GM23338 (cell line): ENCODE measurements at regions not wholly inside any gene's neighbourhood (a gene's known extent, or its start where the extent isn't known, plus 50 kb on each side); places are given as distances from the start of the nearest gene placed in this dataset.

Source experiments
- ATAC-seq: fragments of 200-7000 bp; cut with Tn5 transposase; 3 replicates; pipeline ENCODE4 v1.9.1; 2020
- DNase-seq: peaks from one replicate; pipeline ENCODE4 v3.0.0-alpha.2; 2015; ENCODE audit warnings: low spot score
- H2AFZ ChIP-seq: fragments of 200-600 bp; sonication (generic); 2 replicates; pipeline ENCODE4 v1.8.0; 2016; ENCODE audit warnings: antibody characterized with exemption, mild to moderate bottlenecking, moderate library complexity
- H3F3A ChIP-seq: fragments of 200-600 bp; sonication (generic); replicated peaks from 2 replicates; pipeline ENCODE4 v1.8.0; 2017; ENCODE audit warnings: antibody characterized with exemption, mixed run types, low read depth
- H3K27ac ChIP-seq: fragments of 200-600 bp; sonication (generic); 2 replicates; pipeline ENCODE4 v1.6.1; 2016; ENCODE audit warnings: low read depth
- H3K27me3 ChIP-seq: fragments of 200-600 bp; sonication (generic); 2 replicates; pipeline ENCODE4 v1.8.0; 2016; ENCODE audit warnings: mild to moderate bottlenecking, mixed run types, moderate library complexity; ENCODE audit not compliant: insufficient read depth
- H3K36me3 ChIP-seq: fragments of 200-600 bp; sonication (generic); 2 replicates; pipeline ENCODE4 v1.8.0; 2016; ENCODE audit warnings: mild to moderate bottlenecking; ENCODE audit not compliant: insufficient read depth
- H3K4me1 ChIP-seq: fragments of 200-600 bp; sonication (generic); 2 replicates; pipeline ENCODE4 v1.8.0; 2016; ENCODE audit warnings: mild to moderate bottlenecking, moderate library complexity; ENCODE audit not compliant: insufficient read depth
- H3K4me2 ChIP-seq: fragments of 200-600 bp; sonication (generic); 2 replicates; pipeline ENCODE4 v1.7.1; 2017; ENCODE audit warnings: mixed run types
- H3K4me3 ChIP-seq: fragments of 200-600 bp; sonication (generic); 2 replicates; pipeline ENCODE4 v1.6.1; 2016; ENCODE audit warnings: mixed run types
- H3K79me2 ChIP-seq: fragments of 200-600 bp; sonication (generic); replicated peaks from 2 replicates; pipeline ENCODE4 v1.8.0; 2017; ENCODE audit warnings: mild to moderate bottlenecking; ENCODE audit not compliant: insufficient read depth
- H3K9me2 ChIP-seq: fragments of 200-600 bp; sonication (generic); 2 replicates; pipeline ENCODE4 v1.8.0; 2017; ENCODE audit not compliant: insufficient read depth
- H4K20me1 ChIP-seq: fragments of 200-600 bp; sonication (generic); replicated peaks from 2 replicates; pipeline ENCODE4 v1.8.0; 2017; ENCODE audit warnings: mild to moderate bottlenecking; ENCODE audit not compliant: insufficient read depth
- H3K27ac Mint-ChIP-seq: 2 replicates; pipeline ENCODE4 v1.8.0; 2020; ENCODE audit warnings: inconsistent platforms, mild to moderate bottlenecking, moderate library complexity, mixed read lengths
- H3K27me3 Mint-ChIP-seq: 3 replicates; pipeline ENCODE4 v1.8.0; 2022; ENCODE audit warnings: low read depth, mild to moderate bottlenecking, moderate library complexity, mixed read lengths, inconsistent platforms; ENCODE audit not compliant: insufficient read depth, poor library complexity
- H3K36me3 Mint-ChIP-seq: 3 replicates; pipeline ENCODE4 v1.8.0; 2021; ENCODE audit warnings: low read depth, mild to moderate bottlenecking, inconsistent platforms, moderate library complexity, mixed read lengths
- H3K4me1 Mint-ChIP-seq: 3 replicates; pipeline ENCODE4 v1.8.0; 2020; ENCODE audit warnings: mild to moderate bottlenecking, inconsistent platforms, mixed read lengths
- H3K4me3 Mint-ChIP-seq: 3 replicates; pipeline ENCODE4 v1.8.0; 2021; ENCODE audit warnings: moderate library complexity, mild to moderate bottlenecking, inconsistent platforms, mixed read lengths
- H3K9me3 Mint-ChIP-seq: 3 replicates; pipeline ENCODE4 v1.8.0; 2020; ENCODE audit warnings: moderate library complexity, mild to moderate bottlenecking, inconsistent platforms, mixed read lengths
- CREB1 ChIP-seq: fragments of 250-450 bp; sonication (Bioruptor Pico); IDR thresholded peaks from 2 replicates; pipeline ENCODE4 v1.5.0; 2020; ENCODE audit warnings: low read depth, mild to moderate bottlenecking, moderate library complexity
- CTCF ChIP-seq, 2 experiments: fragments of 200-600 bp in 1 of 2; sonication (generic) in 1 of 2; conservative IDR thresholded peaks; 2 replicates each; pipeline versions ENCODE4 v1.5.1 to v1.6.1; 2016 to 2017; ENCODE audit warnings: antibody characterized with exemption in 2 of 2, low read depth in 2 of 2, mild to moderate bottlenecking in 2 of 2, moderate library complexity in 1 of 2
- ETS1 ChIP-seq: IDR thresholded peaks from 2 replicates; pipeline ENCODE4 v1.6.1; 2016; ENCODE audit warnings: antibody characterized with exemption
- EZH2 ChIP-seq: fragments of 200-600 bp; sonication (generic); IDR thresholded peaks from one replicate; pipeline ENCODE4 v1.8.0; 2017; ENCODE audit warnings: antibody characterized with exemption, mild to moderate bottlenecking, low read depth; ENCODE audit not compliant: unreplicated experiment
- EZH2phosphoT487 ChIP-seq: fragments of 200-600 bp; sonication (generic); IDR thresholded peaks from one replicate; pipeline ENCODE4 v1.8.1; 2018; ENCODE audit warnings: antibody characterized with exemption; ENCODE audit not compliant: unreplicated experiment
- JUNB ChIP-seq: IDR thresholded peaks from one replicate; pipeline ENCODE4 v1.6.1; 2016; ENCODE audit warnings: antibody characterized with exemption; ENCODE audit not compliant: unreplicated experiment
- NANOG ChIP-seq: IDR thresholded peaks from 2 replicates; pipeline ENCODE4 v1.6.1; 2016; ENCODE audit warnings: antibody characterized with exemption, borderline replicate concordance
- POLR2AphosphoS5 ChIP-seq: IDR thresholded peaks from 2 replicates; pipeline ENCODE4 v1.6.1; 2016; ENCODE audit warnings: antibody characterized with exemption, low read depth
- REST ChIP-seq: IDR thresholded peaks from one replicate; pipeline ENCODE4 v1.6.1; 2018; ENCODE audit warnings: antibody characterized with exemption; ENCODE audit not compliant: unreplicated experiment
- STAT1 ChIP-seq: IDR thresholded peaks from one replicate; pipeline ENCODE4 v1.6.1; 2016; ENCODE audit warnings: antibody characterized with exemption; ENCODE audit not compliant: unreplicated experiment
- ZNF114 ChIP-seq: fragments of 250-450 bp; sonication (Bioruptor Pico); IDR thresholded peaks from 2 replicates; pipeline ENCODE4 v1.5.0; 2020; ENCODE audit warnings: mild to moderate bottlenecking, moderate library complexity
- ZNF331 ChIP-seq: fragments of 250-450 bp; sonication (Bioruptor Pico); IDR thresholded peaks from 2 replicates; pipeline ENCODE4 v1.5.0; 2020; ENCODE audit warnings: low read depth, mild to moderate bottlenecking, moderate library complexity
- ZNF462 ChIP-seq: fragments of 250-450 bp; sonication (Bioruptor Pico); IDR thresholded peaks from 2 replicates; pipeline ENCODE4 v1.5.0; 2020; ENCODE audit warnings: mild to moderate bottlenecking, moderate library complexity

GRCh38 chr6:137722749-137723272, 144.2 kb upstream of the TNFAIP3 start:
- H3F3A ChIP-seq, result no peaks in the 10 kb centered on the region
- no peaks in the 10 kb centered on the region for H3K27me3 ChIP-seq
- no peaks in the 10 kb centered on the region for H4K20me1 ChIP-seq
- H3K4me3 ChIP-seq, result no peak overlapping the region
- DNase-seq (no peak), ATAC-seq (no peak)
- H3K4me1 ChIP-seq, result no peaks in the 10 kb centered on the region
- H3K36me3 ChIP-seq, result no peaks in the 10 kb centered on the region
- no peaks in the 10 kb centered on the region for H3K27me3 Mint-ChIP-seq
- no peak overlapping the region; the same call in 1 of the 2 replicates for H2AFZ ChIP-seq
- H3K36me3 Mint-ChIP-seq, result no peaks in the 10 kb centered on the region
- H3K4me2 ChIP-seq, result no peak overlapping the region
- no peaks in the 10 kb centered on the region; the same call in 2 of the 3 replicates for H3K9me3 Mint-ChIP-seq
- H3K79me2 ChIP-seq, result no peaks in the 10 kb centered on the region
- H3K27ac ChIP-seq, result no peak overlapping the region
- TF ChIP-seq EZH2phosphoT487 (no peak), STAT1 (no peak), NANOG (no peak), ZNF462 (CRISPR knock-in tag) (no peak), POLR2AphosphoS5 (no peak), REST (no peak), EZH2 (no peak), CTCF (conservative IDR thresholded peaks at IDR 0.05; ENCODE audit: low read depth in 2 of 2) (no peak), ZNF331 (CRISPR knock-in tag) (no peak), ZNF114 (CRISPR knock-in tag) (no peak), ETS1 (no peak), JUNB (no peak), CREB1 (no peak)
- H3K4me3 Mint-ChIP-seq, result no peak overlapping the region
- no peak overlapping the region for H3K27ac Mint-ChIP-seq
- no peaks in the 10 kb centered on the region for H3K4me1 Mint-ChIP-seq
- H3K9me2 ChIP-seq, result no peaks in the 10 kb centered on the region; the same call in 1 of the 2 replicates
